Neural crest cell (in vitro differentiated cells): ENCODE measurements at regions not wholly inside any gene's neighbourhood (a gene's known extent, or its start where the extent isn't known, plus 50 kb on each side); places are given as distances from the start of the nearest gene placed in this dataset.
"Not testable (repeated sequence)": the region's sequence is repeated elsewhere in the genome, so short reads cannot be mapped to it uniquely, and the experiment has no call there.

Experiments
- DNase-seq: peaks from one replicate; pipeline ENCODE4 v3.0.0; 2021; ENCODE audit warnings: low read depth, mixed read lengths, low spot score
- H3K27ac Mint-ChIP-seq: one replicate; pipeline ENCODE4 v1.8.0; 2021; ENCODE audit warnings: mild to moderate bottlenecking, mixed read lengths; ENCODE audit not compliant: unreplicated experiment
- H3K27me3 Mint-ChIP-seq: 2 replicates; pipeline ENCODE4 v1.8.0; 2021; ENCODE audit warnings: low read depth, mild to moderate bottlenecking, mixed read lengths
- H3K36me3 Mint-ChIP-seq: 2 replicates; pipeline ENCODE4 v1.8.0; 2021; ENCODE audit warnings: low read depth, mild to moderate bottlenecking, mixed read lengths
- H3K4me1 Mint-ChIP-seq: 2 replicates; pipeline ENCODE4 v1.8.0; 2021; ENCODE audit warnings: mixed read lengths
- H3K4me3 Mint-ChIP-seq: one replicate; pipeline ENCODE4 v1.8.0; 2021; ENCODE audit warnings: mild to moderate bottlenecking, mixed read lengths
- H3K9me3 Mint-ChIP-seq: 2 replicates; pipeline ENCODE4 v1.8.0; 2021; ENCODE audit warnings: mixed read lengths
- TF ChIP-seq, protein P1 (sequence below): fragments of 200-600 bp; sonication (generic); conservative IDR thresholded peaks from 2 replicates; pipeline ENCODE4 v1.5.0; 2021; ENCODE audit warnings: antibody characterized with exemption, mild to moderate bottlenecking

DNA sequence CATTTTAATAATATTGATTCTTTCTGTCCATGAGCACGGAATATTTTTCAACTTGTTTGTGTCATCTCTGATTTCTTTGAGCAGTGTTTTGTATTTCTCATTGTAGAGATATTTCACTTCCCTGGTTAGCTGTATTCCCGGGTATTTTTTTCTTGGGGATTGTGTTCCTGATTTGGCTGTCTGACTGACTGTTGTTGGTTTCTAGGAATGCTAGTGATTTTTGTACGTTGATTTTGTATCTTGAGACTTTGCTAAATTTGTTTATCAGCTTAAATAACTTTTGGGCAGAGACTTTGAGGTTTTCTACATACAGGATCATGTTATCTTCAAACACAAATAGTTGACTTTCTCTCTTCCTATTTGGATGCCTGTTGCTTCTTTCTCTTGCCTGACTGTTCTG, 418.8 kb upstream of the ALCAM start:
- H3K4me3 Mint-ChIP-seq = no peak overlapping the region
- no peak for DNase-seq
- no peaks in the 10 kb centered on the region for H3K27me3 Mint-ChIP-seq
- TF ChIP-seq, protein P1, sequence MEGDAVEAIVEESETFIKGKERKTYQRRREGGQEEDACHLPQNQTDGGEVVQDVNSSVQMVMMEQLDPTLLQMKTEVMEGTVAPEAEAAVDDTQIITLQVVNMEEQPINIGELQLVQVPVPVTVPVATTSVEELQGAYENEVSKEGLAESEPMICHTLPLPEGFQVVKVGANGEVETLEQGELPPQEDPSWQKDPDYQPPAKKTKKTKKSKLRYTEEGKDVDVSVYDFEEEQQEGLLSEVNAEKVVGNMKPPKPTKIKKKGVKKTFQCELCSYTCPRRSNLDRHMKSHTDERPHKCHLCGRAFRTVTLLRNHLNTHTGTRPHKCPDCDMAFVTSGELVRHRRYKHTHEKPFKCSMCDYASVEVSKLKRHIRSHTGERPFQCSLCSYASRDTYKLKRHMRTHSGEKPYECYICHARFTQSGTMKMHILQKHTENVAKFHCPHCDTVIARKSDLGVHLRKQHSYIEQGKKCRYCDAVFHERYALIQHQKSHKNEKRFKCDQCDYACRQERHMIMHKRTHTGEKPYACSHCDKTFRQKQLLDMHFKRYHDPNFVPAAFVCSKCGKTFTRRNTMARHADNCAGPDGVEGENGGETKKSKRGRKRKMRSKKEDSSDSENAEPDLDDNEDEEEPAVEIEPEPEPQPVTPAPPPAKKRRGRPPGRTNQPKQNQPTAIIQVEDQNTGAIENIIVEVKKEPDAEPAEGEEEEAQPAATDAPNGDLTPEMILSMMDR = no peak
- peaks cover 17% of the 10 kb centered on the region for H3K9me3 Mint-ChIP-seq
- H3K36me3 Mint-ChIP-seq = peaks cover 9% of the 10 kb centered on the region
- peaks cover 10% of the 10 kb centered on the region for H3K4me1 Mint-ChIP-seq
- H3K27ac Mint-ChIP-seq = no peak overlapping the region

DNA sequence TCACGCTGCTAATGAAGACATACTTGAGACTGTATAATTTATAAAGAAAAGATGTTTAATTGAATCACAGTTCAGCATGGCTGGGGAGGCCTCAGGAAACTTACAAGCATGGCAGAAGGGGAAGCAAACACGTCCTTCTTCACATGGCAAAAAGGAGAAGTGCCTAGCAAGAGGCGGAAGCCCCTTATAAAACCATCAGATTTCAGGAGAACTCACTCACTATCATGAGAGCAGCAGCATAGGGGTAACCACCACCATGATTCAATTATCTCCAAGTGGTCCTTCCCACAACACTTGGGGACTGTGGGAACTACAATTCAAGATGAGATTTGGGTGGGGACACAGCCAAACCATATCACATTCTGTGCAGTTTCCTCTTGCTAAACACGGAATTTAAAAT, 416.9 kb upstream of the ALCAM start:
- not testable (repeated sequence) for H3K27me3 Mint-ChIP-seq, H3K4me3 Mint-ChIP-seq, DNase-seq, H3K4me1 Mint-ChIP-seq, H3K36me3 Mint-ChIP-seq, H3K27ac Mint-ChIP-seq
- peaks cover 15% of the 10 kb centered on the region for H3K9me3 Mint-ChIP-seq

DNA sequence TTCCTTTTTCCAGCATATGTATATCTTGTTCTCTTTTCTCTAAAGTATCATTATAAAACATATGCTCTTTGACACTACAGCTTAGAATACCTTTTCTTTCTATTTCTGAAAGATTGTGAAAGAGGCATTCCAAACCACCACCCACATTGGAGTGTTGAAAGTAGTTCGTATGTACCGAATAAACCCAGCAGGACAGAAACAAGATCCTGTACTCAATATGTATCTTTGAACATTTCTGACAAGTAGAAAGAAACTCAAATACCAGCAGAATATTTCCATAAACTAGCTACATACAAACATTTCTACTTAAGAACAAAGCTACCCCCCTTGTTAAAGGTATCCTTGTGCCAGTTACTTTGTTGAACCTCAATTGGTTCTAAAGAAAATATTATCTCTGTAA, 415.3 kb upstream of the ALCAM start:
- H3K4me3 Mint-ChIP-seq = no peak overlapping the region
- no peak overlapping the region for H3K27ac Mint-ChIP-seq
- no peaks in the 10 kb centered on the region for H3K27me3 Mint-ChIP-seq
- H3K36me3 Mint-ChIP-seq = peaks cover 9% of the 10 kb centered on the region
- TF ChIP-seq, protein P1 = no peak
- H3K9me3 Mint-ChIP-seq = peaks cover 7% of the 10 kb centered on the region
- H3K4me1 Mint-ChIP-seq = no peaks in the 10 kb centered on the region
- DNase-seq = no peak

DNA sequence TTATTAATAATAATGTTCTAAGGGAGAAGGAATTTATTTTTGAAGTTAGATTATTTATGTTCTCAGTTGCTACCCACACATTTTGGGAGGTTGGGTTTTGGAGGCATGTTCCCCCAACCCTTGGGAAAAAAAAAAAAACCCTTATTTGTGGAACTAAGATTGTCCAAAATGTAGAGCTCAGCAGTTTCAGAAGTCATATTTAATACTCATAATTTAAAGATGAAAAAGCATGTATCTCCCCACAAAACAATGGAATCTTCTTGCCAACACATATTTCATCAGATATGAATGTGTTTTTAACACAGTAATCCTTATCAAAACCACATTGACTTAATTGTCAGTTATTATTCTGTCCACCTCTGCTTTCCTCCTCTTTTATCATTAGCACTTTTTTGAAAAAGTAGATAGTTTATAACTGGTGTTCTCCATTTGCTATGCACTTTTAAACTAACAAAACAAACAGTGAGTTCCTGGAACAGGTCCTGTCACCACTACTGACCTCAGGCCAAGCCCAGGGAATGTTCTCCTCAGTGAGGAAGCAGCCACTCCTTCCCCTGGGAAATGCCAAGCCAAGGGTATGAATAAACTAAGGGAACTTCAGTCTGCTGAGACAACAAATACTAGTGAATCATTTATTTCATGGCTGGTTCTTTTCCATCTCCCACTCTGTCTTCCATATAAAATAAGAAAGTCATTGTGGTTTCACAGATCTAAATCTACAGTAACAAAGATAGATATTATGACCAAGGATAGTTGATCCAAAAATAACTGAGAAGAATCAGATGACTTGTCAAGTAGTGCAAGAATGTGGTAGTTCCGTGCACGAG, 414.4 kb upstream of the ALCAM start:
- Mint-ChIP-seq H3K27me3 (no peaks in the 10 kb centered on the region), H3K36me3 (peaks cover 9% of the 10 kb centered on the region), H3K9me3 (peaks cover 7% of the 10 kb centered on the region), H3K4me3 (no peak overlapping the region), H3K27ac (no peak overlapping the region), H3K4me1 (no peaks in the 10 kb centered on the region)
- TF ChIP-seq, protein P1 = no peak
- no peak for DNase-seq

DNA sequence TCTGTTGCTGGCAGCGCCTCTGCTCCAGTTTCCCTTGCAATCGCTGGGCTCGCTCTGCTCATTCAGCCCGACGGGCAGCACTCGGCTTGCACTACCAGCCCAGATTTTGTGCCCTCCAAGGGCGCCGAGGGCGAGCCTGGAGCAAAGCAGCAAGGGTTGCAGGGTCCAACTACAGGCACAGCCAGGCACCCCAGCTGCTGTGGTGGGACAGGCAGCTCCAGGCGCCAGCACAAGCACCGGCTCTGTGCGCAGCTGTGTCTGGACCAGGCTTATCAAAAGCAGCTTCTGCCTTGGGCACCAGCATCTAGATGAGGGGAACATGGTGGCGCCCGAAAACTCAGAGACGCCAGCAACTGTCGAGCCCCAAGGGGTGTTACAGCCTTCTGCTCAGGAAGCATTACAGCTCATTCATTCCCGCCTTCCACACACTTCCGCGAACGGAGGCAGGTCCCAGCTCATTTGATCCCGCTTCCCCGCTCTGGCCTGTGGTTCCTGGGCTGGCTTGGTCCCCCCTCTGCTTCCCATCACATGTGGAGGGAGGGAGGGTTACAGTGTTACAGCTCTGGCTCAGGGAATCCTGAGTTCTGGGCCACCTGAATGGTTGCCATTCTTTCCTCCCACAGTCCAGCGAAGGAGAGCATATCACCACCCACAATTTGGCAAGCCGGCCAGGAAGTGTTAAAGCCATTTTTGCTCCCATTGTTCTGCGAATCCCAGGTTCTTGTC, 409.9 kb upstream of the ALCAM start:
- H3K9me3 Mint-ChIP-seq = no peaks in the 10 kb centered on the region
- TF ChIP-seq, protein P1 = no peak
- no peaks in the 10 kb centered on the region for H3K36me3 Mint-ChIP-seq
- no peak overlapping the region for H3K4me3 Mint-ChIP-seq
- no peaks in the 10 kb centered on the region for H3K27me3 Mint-ChIP-seq
- H3K27ac Mint-ChIP-seq = no peak overlapping the region
- H3K4me1 Mint-ChIP-seq = peaks cover 13% of the 10 kb centered on the region
- DNase-seq = no peak

DNA sequence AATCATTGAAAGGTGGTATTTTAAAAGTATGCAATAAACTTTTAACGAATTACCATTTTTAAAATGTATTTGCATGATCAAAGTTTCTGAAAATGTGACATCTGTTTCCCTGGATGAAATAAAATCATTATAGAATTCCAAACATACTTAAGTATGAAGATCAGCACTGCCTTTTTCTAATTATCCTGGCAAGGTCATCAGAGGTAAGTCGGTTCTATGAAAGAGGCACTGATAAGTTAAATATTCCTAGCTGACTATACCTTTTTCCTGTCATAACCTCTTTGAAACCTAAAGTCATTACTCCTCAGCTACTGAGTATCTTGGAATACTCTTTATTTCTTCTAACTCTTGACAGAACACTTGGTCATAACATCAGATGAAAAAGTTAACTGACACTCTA, 406.1 kb upstream of the ALCAM start:
- Mint-ChIP-seq H3K4me3 (no peak overlapping the region), H3K27me3 (no peaks in the 10 kb centered on the region), H3K9me3 (no peaks in the 10 kb centered on the region), H3K36me3 (no peaks in the 10 kb centered on the region), H3K4me1 (peaks cover 27% of the 10 kb centered on the region), H3K27ac (no peak overlapping the region)
- TF ChIP-seq, protein P1 = no peak
- no peak for DNase-seq
